Inferior parietal cortex (tissue), 1 donor: ENCODE measurements at regions not wholly inside any gene's neighbourhood (a gene's known extent, or its start where the extent isn't known, plus 50 kb on each side); places are given as distances from the start of the nearest gene placed in this dataset.

ENCODE experiments used
- DNase-seq: peaks from one replicate; pipeline ENCODE4 v3.0.0-alpha.2; 2016; ENCODE audit errors: extremely low spot score

- no peak for DNase-seq
Measured at GRCh38 chr1:103854279-103854678, 104.6 kb downstream of the AMY1C start.

GRCh38 chr1:103859721-103860120 is 110.0 kb downstream of the AMY1C start:
- DNase-seq = no peak

DNA sequence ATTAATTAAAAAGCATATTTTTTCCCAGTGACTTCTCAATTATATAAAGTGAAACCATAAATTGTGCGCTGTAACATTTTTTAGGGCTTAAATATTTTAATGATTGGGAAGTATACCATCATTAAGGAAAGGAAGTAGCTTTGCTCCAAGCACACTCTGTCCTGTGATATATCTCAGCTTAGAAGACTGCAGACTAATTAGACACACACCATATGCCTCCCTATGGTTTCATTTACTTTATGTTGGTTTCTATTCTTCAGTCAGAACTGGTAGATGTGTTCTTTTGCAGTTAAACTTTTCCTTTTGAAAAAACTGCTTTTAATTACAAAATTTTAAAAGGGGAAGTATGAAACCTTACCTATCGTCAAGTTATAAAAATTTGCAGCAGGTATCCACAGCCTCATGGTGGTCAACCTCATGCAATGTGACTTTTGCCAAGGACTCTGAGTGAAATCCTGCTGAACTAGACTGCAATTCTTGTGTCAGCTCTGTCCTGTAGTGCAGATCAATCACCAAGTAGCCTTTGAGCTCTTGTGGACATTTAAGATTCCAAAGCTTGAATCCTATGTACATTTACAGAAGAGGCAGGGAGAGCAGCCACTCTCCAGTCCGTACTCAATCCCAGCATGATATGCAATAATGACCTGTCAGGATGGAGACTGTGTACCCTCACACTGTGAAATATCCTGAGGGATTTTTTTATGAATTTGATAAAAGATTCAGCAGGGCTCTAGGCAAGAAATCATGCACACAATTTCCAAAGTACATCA is 149.1 kb downstream of the AMY1C start:
- peak; percentile 7 for DNase-seq

GRCh38 chr1:103900005-103900404 is 150.3 kb downstream of the AMY1C start:
- DNase-seq = no peak

- DNase-seq = no peak
Measured at GRCh38 chr1:103901072-103901471, 151.4 kb downstream of the AMY1C start.

DNA sequence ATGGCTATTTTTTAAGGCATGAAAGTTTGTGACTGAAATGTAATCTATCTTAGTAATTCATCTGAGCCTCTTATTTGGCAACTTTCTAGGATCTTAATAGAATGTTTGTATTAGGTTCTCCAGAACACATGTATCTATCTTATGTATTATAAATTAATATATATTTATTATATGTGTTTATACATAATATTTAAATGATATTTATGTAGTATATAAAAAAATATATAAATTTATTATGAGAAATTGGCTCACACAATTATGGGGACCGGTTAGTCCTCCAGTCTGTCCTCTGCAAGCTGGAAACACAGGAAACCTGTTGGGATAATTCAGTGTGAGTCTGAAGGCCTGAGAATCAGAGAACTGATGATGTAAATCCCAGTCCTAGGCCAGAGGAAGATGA is 155.7 kb downstream of the AMY1C start:
- DNase-seq = no peak

DNA sequence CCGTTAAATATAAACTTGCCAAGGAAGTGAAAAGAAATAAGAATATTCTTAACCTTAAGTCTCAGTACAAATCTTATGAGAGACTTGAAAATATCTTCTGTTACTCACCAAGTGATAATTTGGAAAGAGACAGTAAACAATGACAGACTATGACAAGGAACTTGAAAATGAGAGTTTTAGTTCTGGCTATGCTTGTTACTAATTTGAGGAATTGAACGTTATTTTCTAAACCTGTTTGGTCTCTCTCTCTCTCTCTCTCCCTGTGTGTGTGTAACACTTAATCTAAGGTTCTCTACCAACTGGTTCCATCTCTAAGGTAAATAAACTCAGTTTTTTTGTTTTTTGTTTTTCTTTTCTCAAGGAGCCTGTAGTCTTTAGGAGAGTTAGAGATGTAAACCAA is 161.8 kb downstream of the AMY1C start:
- no peak for DNase-seq

- peak; percentile 5 for DNase-seq
Measured at GRCh38 chr1:103917795-103918194, 168.1 kb downstream of the AMY1C start.

- no peak for DNase-seq
Measured at GRCh38 chr1:103931891-103932290, 182.2 kb downstream of the AMY1C start.

- no peak for DNase-seq
Measured at GRCh38 chr1:103937763-103938357, 188.2 kb downstream of the AMY1C start.

DNA sequence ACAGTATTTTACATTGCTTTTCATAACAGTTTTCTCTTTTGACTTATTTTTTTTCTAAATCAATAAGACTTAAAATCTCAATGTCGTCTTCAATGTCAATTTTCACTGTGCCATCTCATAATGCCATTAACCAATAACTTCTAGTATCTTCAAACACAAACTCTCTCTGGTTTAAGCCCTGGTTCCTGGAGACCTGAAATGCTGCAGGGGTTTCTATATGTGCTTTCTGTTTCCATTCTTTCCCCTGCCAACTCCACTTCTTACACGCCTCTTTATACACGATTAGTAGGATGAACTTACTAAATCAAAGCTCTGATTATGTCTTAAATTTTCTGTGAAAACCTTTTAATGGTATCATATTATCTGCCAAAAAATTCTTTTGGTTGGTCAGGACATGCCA is 191.4 kb downstream of the AMY1C start:
- DNase-seq = no peak

DNA sequence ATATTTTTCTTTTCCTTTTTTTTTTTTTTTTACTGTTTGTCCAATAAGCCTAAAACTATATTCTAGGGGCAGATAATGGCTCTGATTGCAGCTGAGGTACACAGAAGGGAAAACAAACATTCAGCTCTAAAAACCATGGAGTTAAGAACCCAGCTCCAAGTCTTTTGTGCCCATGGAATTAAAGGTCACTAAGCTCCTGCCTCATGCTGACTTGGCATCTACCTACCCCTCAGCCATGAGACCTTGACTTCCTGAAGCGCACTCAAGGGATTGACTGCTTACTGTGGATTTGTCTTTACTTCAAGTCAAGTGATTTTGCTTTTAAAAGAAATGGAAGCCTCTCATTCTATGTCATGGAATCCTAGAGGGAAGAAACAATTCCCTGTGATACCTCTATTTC is 192.3 kb downstream of the AMY1C start:
- DNase-seq = no peak

GRCh38 chr1:103945774-103946173 is 196.1 kb downstream of the AMY1C start:
- DNase-seq = no peak

- peak; percentile 35 for DNase-seq
Measured at GRCh38 chr1:103948526-103948925, 198.8 kb downstream of the AMY1C start.

- no peak for DNase-seq
Measured at GRCh38 chr1:103949779-103950178, 200.1 kb downstream of the AMY1C start.

- no peak for DNase-seq
Measured at GRCh38 chr1:103953386-103953785, 203.7 kb downstream of the AMY1C start.

GRCh38 chr1:103958699-103959098 is 209.0 kb downstream of the AMY1C start:
- DNase-seq = no peak

GRCh38 chr1:103959565-103959964 is 209.9 kb downstream of the AMY1C start:
- DNase-seq = no peak

DNA sequence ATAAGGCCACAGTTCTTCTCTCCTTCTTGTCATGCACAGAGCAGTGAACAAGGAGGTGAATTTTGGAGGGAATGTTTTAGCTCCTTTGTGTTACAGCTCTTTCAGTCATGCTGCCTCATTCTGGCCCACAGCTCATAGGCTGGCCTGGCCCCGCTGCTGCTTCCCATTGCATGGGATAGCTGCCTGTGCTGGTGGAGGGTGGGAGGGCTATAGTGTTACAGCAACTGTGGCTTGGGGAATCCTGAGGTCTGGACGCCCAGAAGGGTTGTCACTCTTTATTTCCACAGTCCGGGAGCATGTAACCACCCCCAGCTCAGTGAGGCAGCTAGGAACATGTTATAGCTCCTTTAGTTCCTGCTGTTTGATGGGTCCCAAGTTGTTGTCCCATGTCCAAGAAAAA is 210.3 kb downstream of the AMY1C start:
- DNase-seq = no peak

GRCh38 chr1:103960710-103961109 is 211.0 kb downstream of the AMY1C start:
- no peak for DNase-seq

- no peak for DNase-seq
Measured at GRCh38 chr1:103986792-103987191, 237.1 kb downstream of the AMY1C start.

GRCh38 chr1:103997631-103998030 is 247.9 kb downstream of the AMY1C start:
- no peak for DNase-seq

- no peak for DNase-seq
Measured at GRCh38 chr1:104018922-104019674, 269.4 kb downstream of the AMY1C start.
